H9 (cell line): ENCODE measurements at regions not wholly inside any gene's neighbourhood (a gene's known extent, or its start where the extent isn't known, plus 50 kb on each side); places are given as distances from the start of the nearest gene placed in this dataset.

Experiments
- DNase-seq: peaks from one replicate; pipeline ENCODE4 v3.0.0-alpha.2; 2017
- H2AFZ ChIP-seq: one replicate; pipeline ENCODE4 v1.6.1; 2013; ENCODE audit warnings: mild to moderate bottlenecking, low read length, control low read depth, moderate library complexity
- H2AK5ac ChIP-seq: 2 replicates; pipeline ENCODE4 v1.6.1; 2013; ENCODE audit warnings: low read length, control low read depth, mixed read lengths; ENCODE audit not compliant: insufficient read length
- H2BK120ac ChIP-seq: one replicate; pipeline ENCODE4 v1.6.1; 2013; ENCODE audit warnings: low read depth, mild to moderate bottlenecking, low read length, control low read depth, inconsistent platforms; ENCODE audit not compliant: poor library complexity, severe bottlenecking
- H2BK12ac ChIP-seq: 2 replicates; pipeline ENCODE4 v1.6.1; 2013; ENCODE audit warnings: low read length, control low read depth, mixed read lengths, low read depth; ENCODE audit not compliant: insufficient read length
- H2BK15ac ChIP-seq: 2 replicates; pipeline ENCODE4 v1.6.1; 2013; ENCODE audit warnings: low read depth, low read length, control low read depth
- H2BK20ac ChIP-seq: one replicate; pipeline ENCODE4 v1.6.1; 2013; ENCODE audit warnings: low read depth, mild to moderate bottlenecking, low read length, control low read depth, inconsistent platforms; ENCODE audit not compliant: poor library complexity, severe bottlenecking
- H2BK5ac ChIP-seq: 2 replicates; pipeline ENCODE4 v1.6.1; 2013; ENCODE audit warnings: low read length, control low read depth, mixed read lengths; ENCODE audit not compliant: insufficient read length
- H3K14ac ChIP-seq: 2 replicates; pipeline ENCODE4 v1.6.1; 2013; ENCODE audit warnings: low read length, control low read depth; ENCODE audit not compliant: insufficient read depth
- H3K18ac ChIP-seq: 2 replicates; pipeline ENCODE4 v1.6.1; 2013; ENCODE audit warnings: low read depth, mild to moderate bottlenecking, mixed read lengths, low read length, control low read depth; ENCODE audit not compliant: insufficient read length
- H3K23ac ChIP-seq: 2 replicates; pipeline ENCODE4 v1.6.1; 2013; ENCODE audit warnings: low read length, control low read depth, mixed read lengths, low read depth; ENCODE audit not compliant: insufficient read length
- H3K23me2 ChIP-seq: 2 replicates; pipeline ENCODE4 v1.6.1; 2013; ENCODE audit warnings: low read depth, mild to moderate bottlenecking, mixed read lengths, low read length, control low read depth; ENCODE audit not compliant: insufficient read length, poor library complexity, severe bottlenecking
- H3K27ac ChIP-seq: 2 replicates; pipeline ENCODE4 v1.5.1; 2013; ENCODE audit warnings: low read length, control low read depth, mixed read lengths, low read depth; ENCODE audit not compliant: insufficient read length
- H3K27me3 ChIP-seq: 2 replicates; pipeline ENCODE4 v1.6.1; 2013; ENCODE audit warnings: low read length, control low read depth, inconsistent platforms; ENCODE audit not compliant: insufficient read depth
- H3K4ac ChIP-seq: 2 replicates; pipeline ENCODE4 v1.6.1; 2013; ENCODE audit warnings: low read depth, mild to moderate bottlenecking, control low read depth, inconsistent platforms, low read length, moderate library complexity
- H3K4me1 ChIP-seq: 2 replicates; pipeline ENCODE4 v1.6.1; 2013; ENCODE audit warnings: low read length, control low read depth, inconsistent platforms; ENCODE audit not compliant: insufficient read depth
- H3K4me2 ChIP-seq: 2 replicates; pipeline ENCODE4 v1.6.1; 2013; ENCODE audit warnings: low read length, control low read depth, mixed read lengths; ENCODE audit not compliant: insufficient read length, insufficient read depth
- H3K56ac ChIP-seq: 2 replicates; pipeline ENCODE4 v1.6.1; 2013; ENCODE audit warnings: low read depth, mild to moderate bottlenecking, mixed read lengths, low read length, control low read depth; ENCODE audit not compliant: insufficient read length
- H3K79me1 ChIP-seq: 2 replicates; pipeline ENCODE4 v1.6.1; 2013; ENCODE audit warnings: low read depth, mild to moderate bottlenecking, moderate library complexity, low read length, control low read depth, inconsistent platforms; ENCODE audit not compliant: insufficient read depth, poor library complexity, severe bottlenecking
- H3K79me2 ChIP-seq: 2 replicates; pipeline ENCODE4 v1.6.1; 2013; ENCODE audit warnings: low read length, control low read depth, inconsistent platforms; ENCODE audit not compliant: insufficient read depth
- H3K9ac ChIP-seq: 2 replicates; pipeline ENCODE4 v1.6.1; 2013; ENCODE audit warnings: low read length, control low read depth, mixed read lengths; ENCODE audit not compliant: insufficient read length; ENCODE audit errors: extremely low read depth
- H3K9me3 ChIP-seq: one replicate; pipeline ENCODE4 v1.6.1; 2013; ENCODE audit warnings: low read depth, low read length, inconsistent platforms; ENCODE audit not compliant: control insufficient read depth
- H3T11ph ChIP-seq: one replicate; pipeline ENCODE4 v1.6.1; 2013; ENCODE audit warnings: mild to moderate bottlenecking, low read length, control low read depth, inconsistent platforms
- H4K20me1 ChIP-seq: one replicate; pipeline ENCODE4 v1.6.1; 2013; ENCODE audit not compliant: control insufficient read depth, insufficient read length, insufficient read depth
- H4K5ac ChIP-seq: 2 replicates; pipeline ENCODE4 v1.6.1; 2013; ENCODE audit warnings: low read depth, mild to moderate bottlenecking, mixed read lengths, low read length, control low read depth; ENCODE audit not compliant: insufficient read length
- H4K8ac ChIP-seq: replicated peaks from 2 replicates; pipeline ENCODE4 v1.6.1; 2013; ENCODE audit warnings: low read length, control low read depth, mixed read lengths, low read depth; ENCODE audit not compliant: insufficient read length
- H4K91ac ChIP-seq: 2 replicates; pipeline ENCODE4 v1.6.1; 2013; ENCODE audit warnings: low read depth, mild to moderate bottlenecking, moderate library complexity, mixed read lengths, low read length, control low read depth; ENCODE audit not compliant: insufficient read length
- H3K27ac Mint-ChIP-seq, 3 experiments: 2 replicates in 2 of 3; 3 replicates in 1 of 3; pipeline ENCODE4 v1.8.0; 2020 to 2021; ENCODE audit warnings: mixed read lengths in 3 of 3, mild to moderate bottlenecking in 1 of 3, moderate library complexity in 1 of 3
- H3K27me3 Mint-ChIP-seq: 2 replicates; pipeline ENCODE4 v1.8.0; 2021; ENCODE audit warnings: low read depth, mild to moderate bottlenecking, moderate library complexity, mixed read lengths
- H3K36me3 Mint-ChIP-seq, 3 experiments: 2 replicates in 2 of 3; 3 replicates in 1 of 3; pipeline ENCODE4 v1.8.0; 2020 to 2021; ENCODE audit warnings: low read depth in 3 of 3, mixed read lengths in 3 of 3; ENCODE audit not compliant: insufficient read depth in 1 of 3
- H3K4me1 Mint-ChIP-seq, 2 experiments: 2 replicates each; pipeline ENCODE4 v1.8.0; 2020; ENCODE audit warnings: mixed read lengths in 2 of 2
- H3K4me3 Mint-ChIP-seq, 2 experiments: 2 replicates in 1 of 2; 3 replicates in 1 of 2; pipeline ENCODE4 v1.8.0; 2020 to 2021; ENCODE audit warnings: mild to moderate bottlenecking in 2 of 2, mixed read lengths in 2 of 2, moderate library complexity in 1 of 2
- H3K9me3 Mint-ChIP-seq, 2 experiments: 2 replicates in 1 of 2; 3 replicates in 1 of 2; pipeline ENCODE4 v1.8.0; 2020; ENCODE audit warnings: mild to moderate bottlenecking in 2 of 2, mixed read lengths in 2 of 2, moderate library complexity in 1 of 2
- WGBS: extraction: QIAGEN DNeasy Blood & Tissue Kit; methylation state at CpG from one replicate; pipeline ENCODE4 v1.1.7; 2013; ENCODE audit warnings: missing lambda C conversion rate, low lambda C conversion rate, mixed read lengths; ENCODE audit not compliant: insufficient read length; ENCODE audit errors: extremely low coverage; 5-methylcytosine and 5-hydroxymethylcytosine counted together
- TF ChIP-seq, protein P1 (sequence below): fragments of 200-600 bp; sonication (generic); conservative IDR thresholded peaks from 3 replicates; pipeline ENCODE4 v1.8.0; 2021; ENCODE audit warnings: antibody characterized with exemption, mild to moderate bottlenecking

DNA sequence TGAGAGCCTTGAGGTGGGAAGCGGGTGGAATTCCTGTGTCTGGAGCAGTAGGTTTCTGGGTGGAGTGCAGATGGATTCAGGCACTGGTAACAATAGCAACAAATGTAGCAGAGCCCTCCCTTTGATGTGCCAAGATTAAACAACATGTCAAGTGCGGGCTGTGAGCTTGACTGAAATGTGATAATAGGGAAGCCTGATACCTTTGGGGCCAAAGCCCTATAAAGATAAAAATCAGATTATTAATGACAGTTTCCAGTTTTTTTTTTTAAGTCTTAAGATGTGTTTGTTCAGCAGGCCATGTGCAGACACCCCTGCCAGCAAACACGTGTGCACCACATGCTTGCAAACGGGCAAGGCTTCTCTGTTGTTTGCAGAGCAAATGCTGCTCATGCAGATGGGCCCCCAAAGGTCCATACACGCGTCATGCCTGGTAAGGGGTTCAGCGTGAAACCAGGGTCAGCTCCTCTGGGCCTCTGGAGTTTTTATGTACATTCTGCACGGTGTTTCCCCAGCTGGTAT, 193.2 kb downstream of the GADD45G start:
- TF ChIP-seq, protein P1, sequence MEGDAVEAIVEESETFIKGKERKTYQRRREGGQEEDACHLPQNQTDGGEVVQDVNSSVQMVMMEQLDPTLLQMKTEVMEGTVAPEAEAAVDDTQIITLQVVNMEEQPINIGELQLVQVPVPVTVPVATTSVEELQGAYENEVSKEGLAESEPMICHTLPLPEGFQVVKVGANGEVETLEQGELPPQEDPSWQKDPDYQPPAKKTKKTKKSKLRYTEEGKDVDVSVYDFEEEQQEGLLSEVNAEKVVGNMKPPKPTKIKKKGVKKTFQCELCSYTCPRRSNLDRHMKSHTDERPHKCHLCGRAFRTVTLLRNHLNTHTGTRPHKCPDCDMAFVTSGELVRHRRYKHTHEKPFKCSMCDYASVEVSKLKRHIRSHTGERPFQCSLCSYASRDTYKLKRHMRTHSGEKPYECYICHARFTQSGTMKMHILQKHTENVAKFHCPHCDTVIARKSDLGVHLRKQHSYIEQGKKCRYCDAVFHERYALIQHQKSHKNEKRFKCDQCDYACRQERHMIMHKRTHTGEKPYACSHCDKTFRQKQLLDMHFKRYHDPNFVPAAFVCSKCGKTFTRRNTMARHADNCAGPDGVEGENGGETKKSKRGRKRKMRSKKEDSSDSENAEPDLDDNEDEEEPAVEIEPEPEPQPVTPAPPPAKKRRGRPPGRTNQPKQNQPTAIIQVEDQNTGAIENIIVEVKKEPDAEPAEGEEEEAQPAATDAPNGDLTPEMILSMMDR: no peak
- Histone ChIP-seq H3K79me2 (no peaks in the 10 kb centered on the region), H4K8ac (no peak overlapping the region), H4K5ac (no peak overlapping the region), H3K4me2 (no peak overlapping the region), H3K9me3 (no peaks in the 10 kb centered on the region), H4K20me1 (no peaks in the 10 kb centered on the region), H3K14ac (no peak overlapping the region), H3T11ph (no peak overlapping the region), H2BK15ac (no peak overlapping the region), H3K79me1 (no peaks in the 10 kb centered on the region), H2BK20ac (no peak overlapping the region), H3K9ac (no peak overlapping the region), H3K23ac (no peak overlapping the region), H4K91ac (no peak overlapping the region), H3K27ac (no peak overlapping the region), H2BK5ac (no peak overlapping the region), H2AK5ac (no peak overlapping the region), H2BK12ac (no peak overlapping the region), H3K27me3 (no peaks in the 10 kb centered on the region), H3K4ac (no peak overlapping the region), H2AFZ (no peak overlapping the region), H2BK120ac (no peak overlapping the region), H3K56ac (no peak overlapping the region), H3K18ac (no peak overlapping the region), H3K23me2 (no peaks in the 10 kb centered on the region), H3K4me1 (no peaks in the 10 kb centered on the region)
- peaks cover 8 to 11% of the 10 kb centered on the region in 2 experiments; a peak in 3 of 4 replicates for H3K4me1 Mint-ChIP-seq
- no peak overlapping the region for H3K4me3 Mint-ChIP-seq
- no peaks in the 10 kb centered on the region; a peak in 1 of 5 replicates for H3K9me3 Mint-ChIP-seq
- no CpG with 5 or more reads among the region's 8 CpGs for WGBS
- H3K27me3 Mint-ChIP-seq: peaks cover 10% of the 10 kb centered on the region
- H3K36me3 Mint-ChIP-seq: no peaks in the 10 kb centered on the region
- H3K27ac Mint-ChIP-seq: no peak overlapping the region
- DNase-seq: no peak
